Loucy (cell line): ENCODE measurements at regions not wholly inside any gene's neighbourhood (a gene's known extent, or its start where the extent isn't known, plus 50 kb on each side); places are given as distances from the start of the nearest gene placed in this dataset.

Experiments
- H2AFZ ChIP-seq: fragments of 200-600 bp; sonication (generic); 2 replicates; pipeline ENCODE4 v1.6.0; 2016; ENCODE audit warnings: antibody characterized with exemption, mild to moderate bottlenecking, low read length, moderate library complexity
- H3F3A ChIP-seq: fragments of 200-600 bp; 2 replicates; pipeline ENCODE4 v1.6.0; 2016; ENCODE audit warnings: antibody characterized with exemption, low read depth, mild to moderate bottlenecking
- H3K27me3 ChIP-seq: fragments of 200-600 bp; sonication (generic); 2 replicates; pipeline ENCODE4 v1.6.1; 2014; ENCODE audit warnings: low read length, mild to moderate bottlenecking; ENCODE audit not compliant: insufficient read depth, poor library complexity, severe bottlenecking
- H3K36me3 ChIP-seq: fragments of 200-600 bp; sonication (generic); 2 replicates; pipeline ENCODE4 v1.6.1; 2016; ENCODE audit warnings: low read length; ENCODE audit not compliant: insufficient read depth
- H3K4me1 ChIP-seq: fragments of 200-600 bp; sonication (generic); 2 replicates; pipeline ENCODE4 v1.5.1; 2014; ENCODE audit warnings: low read length, mild to moderate bottlenecking; ENCODE audit not compliant: insufficient read depth, poor library complexity, severe bottlenecking
- H3K4me2 ChIP-seq: fragments of 200-600 bp; sonication (generic); 2 replicates; pipeline ENCODE4 v1.6.0; 2014; ENCODE audit warnings: antibody characterized with exemption, low read length, low read depth, mild to moderate bottlenecking; ENCODE audit not compliant: poor library complexity, severe bottlenecking
- H3K4me3 ChIP-seq: fragments of 200-600 bp; sonication (generic); 2 replicates; pipeline ENCODE4 v1.5.1; 2014; ENCODE audit warnings: low read length, mild to moderate bottlenecking, mixed read lengths; ENCODE audit not compliant: poor library complexity, severe bottlenecking
- H3K79me2 ChIP-seq: fragments of 200-600 bp; sonication (generic); 2 replicates; pipeline ENCODE4 v1.6.1; 2014; ENCODE audit warnings: low read length; ENCODE audit not compliant: insufficient read depth
- H3K9ac ChIP-seq: fragments of 200-600 bp; sonication (generic); 2 replicates; pipeline ENCODE4 v1.6.0; 2014; ENCODE audit warnings: mild to moderate bottlenecking, low read depth, low read length, moderate library complexity; ENCODE audit not compliant: poor library complexity, severe bottlenecking
- H3K9me2 ChIP-seq: fragments of 200-600 bp; sonication (generic); replicated peaks from 2 replicates; pipeline ENCODE4 v1.6.1; 2016; ENCODE audit warnings: low read depth, low read length, mixed read lengths
- H3K9me3 ChIP-seq: fragments of 200-600 bp; sonication (generic); 2 replicates; pipeline ENCODE4 v1.6.1; 2014; ENCODE audit warnings: mild to moderate bottlenecking, antibody characterized with exemption, low read length, low read depth; ENCODE audit not compliant: insufficient read depth
- H4K20me1 ChIP-seq: fragments of 200-600 bp; sonication (generic); 2 replicates; pipeline ENCODE4 v1.6.0; 2014; ENCODE audit warnings: antibody characterized with exemption, low read length, mild to moderate bottlenecking; ENCODE audit not compliant: insufficient read depth, poor library complexity, severe bottlenecking
- EZH2phosphoT487 ChIP-seq: fragments of 200-600 bp; IDR thresholded peaks from 2 replicates; pipeline ENCODE4 v1.6.1; 2018; ENCODE audit warnings: antibody characterized with exemption, mild to moderate bottlenecking, moderate library complexity, borderline replicate concordance
- TF ChIP-seq, protein P1 (sequence below): fragments of 200-600 bp; sonication (generic); conservative IDR thresholded peaks from 2 replicates; pipeline ENCODE4 v1.5.1; 2014; ENCODE audit warnings: mild to moderate bottlenecking, antibody characterized with exemption, low read length

DNA sequence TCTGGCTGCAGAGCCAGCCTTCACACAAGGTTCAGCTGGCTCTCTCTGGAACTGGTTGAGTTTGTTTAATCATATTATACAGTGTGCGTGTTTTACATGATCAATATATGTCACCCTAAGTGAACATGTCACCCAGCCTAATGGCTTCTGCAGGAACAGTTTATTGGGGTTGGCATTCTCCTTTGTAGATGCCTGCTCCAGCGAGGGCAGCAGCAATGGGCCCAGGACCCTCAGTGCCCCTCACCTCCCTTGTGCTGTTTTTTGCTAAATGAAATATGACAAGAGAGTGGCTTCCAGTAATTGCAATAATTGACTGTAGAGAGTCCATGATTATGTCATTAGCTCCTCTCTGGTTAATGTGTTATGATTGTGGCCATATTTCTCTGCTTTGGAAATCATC, 387.2 kb downstream of the TMEM114 start:
- Histone ChIP-seq H3K9me2 (no peaks in the 10 kb centered on the region), H3K9me3 (no peaks in the 10 kb centered on the region), H3F3A (no peaks in the 10 kb centered on the region), H2AFZ (no peak overlapping the region), H3K79me2 (no peaks in the 10 kb centered on the region), H3K4me3 (no peak overlapping the region), H3K36me3 (no peaks in the 10 kb centered on the region), H3K9ac (no peak overlapping the region), H3K4me2 (no peak overlapping the region), H4K20me1 (no peaks in the 10 kb centered on the region), H3K27me3 (no peaks in the 10 kb centered on the region), H3K4me1 (no peaks in the 10 kb centered on the region)
- TF ChIP-seq EZH2phosphoT487, result no peak
- TF ChIP-seq, protein P1, sequence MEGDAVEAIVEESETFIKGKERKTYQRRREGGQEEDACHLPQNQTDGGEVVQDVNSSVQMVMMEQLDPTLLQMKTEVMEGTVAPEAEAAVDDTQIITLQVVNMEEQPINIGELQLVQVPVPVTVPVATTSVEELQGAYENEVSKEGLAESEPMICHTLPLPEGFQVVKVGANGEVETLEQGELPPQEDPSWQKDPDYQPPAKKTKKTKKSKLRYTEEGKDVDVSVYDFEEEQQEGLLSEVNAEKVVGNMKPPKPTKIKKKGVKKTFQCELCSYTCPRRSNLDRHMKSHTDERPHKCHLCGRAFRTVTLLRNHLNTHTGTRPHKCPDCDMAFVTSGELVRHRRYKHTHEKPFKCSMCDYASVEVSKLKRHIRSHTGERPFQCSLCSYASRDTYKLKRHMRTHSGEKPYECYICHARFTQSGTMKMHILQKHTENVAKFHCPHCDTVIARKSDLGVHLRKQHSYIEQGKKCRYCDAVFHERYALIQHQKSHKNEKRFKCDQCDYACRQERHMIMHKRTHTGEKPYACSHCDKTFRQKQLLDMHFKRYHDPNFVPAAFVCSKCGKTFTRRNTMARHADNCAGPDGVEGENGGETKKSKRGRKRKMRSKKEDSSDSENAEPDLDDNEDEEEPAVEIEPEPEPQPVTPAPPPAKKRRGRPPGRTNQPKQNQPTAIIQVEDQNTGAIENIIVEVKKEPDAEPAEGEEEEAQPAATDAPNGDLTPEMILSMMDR, result no peak

DNA sequence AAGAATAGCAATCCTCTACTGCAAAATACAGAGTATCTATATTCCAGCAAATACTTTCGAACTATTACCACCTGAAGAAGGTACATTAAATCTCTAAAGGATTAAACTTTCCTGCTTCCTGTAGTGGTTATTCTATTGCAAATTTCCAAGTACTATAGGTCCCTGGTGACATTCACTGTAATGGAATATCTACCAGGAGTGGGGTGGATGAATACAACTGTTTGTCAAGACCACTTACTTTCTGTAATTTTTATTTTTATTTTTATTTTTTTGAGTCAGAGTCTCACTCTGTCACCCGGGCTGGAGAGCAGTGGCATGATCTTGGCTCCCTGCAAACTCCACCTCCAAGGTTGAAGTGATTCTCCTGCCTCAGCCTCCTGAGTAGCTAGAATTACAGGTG, 389.5 kb downstream of the TMEM114 start:
- Histone ChIP-seq H3K36me3 (no peaks in the 10 kb centered on the region), H3K9ac (no peak overlapping the region), H3F3A (no peaks in the 10 kb centered on the region), H3K9me3 (no peaks in the 10 kb centered on the region), H3K4me3 (no peak overlapping the region), H3K4me1 (no peaks in the 10 kb centered on the region), H4K20me1 (no peaks in the 10 kb centered on the region), H2AFZ (no peak overlapping the region), H3K27me3 (no peaks in the 10 kb centered on the region), H3K9me2 (no peaks in the 10 kb centered on the region), H3K4me2 (no peak overlapping the region), H3K79me2 (no peaks in the 10 kb centered on the region)
- TF ChIP-seq, protein P1, result no peak
- no peak for TF ChIP-seq EZH2phosphoT487

DNA sequence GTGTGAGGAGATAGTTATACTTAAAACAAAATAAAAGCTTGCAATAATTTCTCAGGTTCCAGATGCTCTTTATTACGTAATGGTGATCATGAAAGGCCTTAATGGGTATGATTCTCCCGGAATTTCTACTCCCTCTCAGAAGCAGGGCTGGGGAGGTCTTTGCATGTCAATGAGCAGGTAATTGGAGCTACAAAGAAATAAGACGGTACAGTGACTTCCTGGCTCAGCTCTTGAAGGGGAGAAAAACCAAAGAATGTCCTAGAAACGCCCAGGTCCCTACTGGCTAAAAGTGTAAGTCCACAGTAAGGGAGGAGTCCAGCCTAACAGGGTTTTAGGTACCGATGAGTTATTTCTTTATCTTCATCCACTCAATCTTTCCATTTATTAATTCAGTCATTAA, 390.9 kb downstream of the TMEM114 start:
- no peaks in the 10 kb centered on the region for H3K27me3 ChIP-seq
- no peak overlapping the region for H2AFZ ChIP-seq
- no peaks in the 10 kb centered on the region for H3K4me1 ChIP-seq
- no peaks in the 10 kb centered on the region for H3K9me2 ChIP-seq
- no peak overlapping the region for H3K4me2 ChIP-seq
- no peak overlapping the region for H3K9ac ChIP-seq
- H3K4me3 ChIP-seq, result no peak overlapping the region
- H3F3A ChIP-seq, result no peaks in the 10 kb centered on the region
- TF ChIP-seq, protein P1, result no peak
- no peak for TF ChIP-seq EZH2phosphoT487
- H3K79me2 ChIP-seq, result no peaks in the 10 kb centered on the region
- no peaks in the 10 kb centered on the region for H4K20me1 ChIP-seq
- no peaks in the 10 kb centered on the region for H3K36me3 ChIP-seq
- no peaks in the 10 kb centered on the region for H3K9me3 ChIP-seq
